ENCODE measurements at regions not wholly inside any gene's neighbourhood (a gene's known extent, or its start where the extent isn't known, plus 50 kb on each side); places are given as distances from the start of the nearest gene placed in this dataset.

- H3K27me3 ChIP-seq (replicated peaks; ENCODE audit: insufficient read depth, low read depth, low read length, poor library complexity): no peaks in the 10 kb centered on the region
- POLR2A ChIA-PET (ENCODE audit: low non-redundant PET): interaction anchor here (0.5 kb wide), 1 partner anchor 1055 kb away, joined by 5 read pairs; no protein-coding TSS in a partner anchor
- H3K4me3 ChIP-seq (ENCODE audit: low read depth, low read length, poor library complexity, severe bottlenecking): no peak overlapping the region
- no peak for DNase-seq (ENCODE audit: low spot score)
- CTCF ChIA-PET: no interaction called here
- BruUV-seq (replicated peaks): no TSS peak
- no peak overlapping the region for H3K27ac ChIP-seq (ENCODE audit: low read depth, low read length, poor library complexity, severe bottlenecking)
- no peaks in the 10 kb centered on the region for H3K9me3 ChIP-seq (ENCODE audit: low read depth, low read length, poor library complexity, severe bottlenecking)
- H3K36me3 ChIP-seq (ENCODE audit: insufficient read depth, low read length, poor library complexity, severe bottlenecking): no peaks in the 10 kb centered on the region
- intact Hi-C loops (cut with micrococcal nuclease; ENCODE audit: unreplicated experiment): no loop called here
- H3K4me1 ChIP-seq (ENCODE audit: insufficient read depth, low read length, poor library complexity, severe bottlenecking): no peaks in the 10 kb centered on the region
- TF ChIP-seq CTCF (conservative IDR thresholded peaks at IDR 0.05; ENCODE audit: low read depth, low read length): no peak
These were observed 276.0 kb upstream of the TET2 start for GRCh38 chr4:104870495-104871233.

GRCh38 chr4:104878936-104879335 is 267.7 kb upstream of the TET2 start:
- TF ChIP-seq EZH2 (IDR thresholded peaks at IDR 0.05; ENCODE audit: borderline replicate concordance, low read depth, low read length, poor library complexity, severe bottlenecking): no peak
- TF ChIP-seq CTCF (conservative IDR thresholded peaks at IDR 0.05; ENCODE audit: low read depth, low read length): no peak
- ChIA-PET POLR2A (ENCODE audit: low non-redundant PET) (no interaction called here), CTCF (no interaction called here)
- BruUV-seq (replicated peaks): no TSS peak
- H3K27me3 ChIP-seq (replicated peaks; ENCODE audit: insufficient read depth, low read depth, low read length, poor library complexity): no peaks in the 10 kb centered on the region
- no peak overlapping the region for H3K27ac ChIP-seq (ENCODE audit: low read depth, low read length, poor library complexity, severe bottlenecking)
- H3K36me3 ChIP-seq (ENCODE audit: insufficient read depth, low read length, poor library complexity, severe bottlenecking): no peaks in the 10 kb centered on the region
- DNase-seq (ENCODE audit: low spot score): no peak
- H3K4me1 ChIP-seq (ENCODE audit: insufficient read depth, low read length, poor library complexity, severe bottlenecking): no peaks in the 10 kb centered on the region
- no peak overlapping the region for H3K4me3 ChIP-seq (ENCODE audit: low read depth, low read length, poor library complexity, severe bottlenecking)
- no peaks in the 10 kb centered on the region for H3K9me3 ChIP-seq (ENCODE audit: low read depth, low read length, poor library complexity, severe bottlenecking)
- intact Hi-C loops (cut with micrococcal nuclease; ENCODE audit: unreplicated experiment): no loop called here

GRCh38 chr4:104879367-104879766 is 267.3 kb upstream of the TET2 start:
- intact Hi-C loops (cut with micrococcal nuclease; ENCODE audit: unreplicated experiment): no loop called here
- no peak overlapping the region for H3K27ac ChIP-seq (ENCODE audit: low read depth, low read length, poor library complexity, severe bottlenecking)
- no peaks in the 10 kb centered on the region for H3K9me3 ChIP-seq (ENCODE audit: low read depth, low read length, poor library complexity, severe bottlenecking)
- ChIA-PET POLR2A (ENCODE audit: low non-redundant PET) (no interaction called here), CTCF (no interaction called here)
- no peaks in the 10 kb centered on the region for H3K36me3 ChIP-seq (ENCODE audit: insufficient read depth, low read length, poor library complexity, severe bottlenecking)
- H3K4me3 ChIP-seq (ENCODE audit: low read depth, low read length, poor library complexity, severe bottlenecking): no peak overlapping the region
- no peak for TF ChIP-seq CTCF (conservative IDR thresholded peaks at IDR 0.05; ENCODE audit: low read depth, low read length)
- no peak for TF ChIP-seq EZH2 (IDR thresholded peaks at IDR 0.05; ENCODE audit: borderline replicate concordance, low read depth, low read length, poor library complexity, severe bottlenecking)
- H3K4me1 ChIP-seq (ENCODE audit: insufficient read depth, low read length, poor library complexity, severe bottlenecking): no peaks in the 10 kb centered on the region
- no peak for DNase-seq (ENCODE audit: low spot score)
- no peaks in the 10 kb centered on the region for H3K27me3 ChIP-seq (replicated peaks; ENCODE audit: insufficient read depth, low read depth, low read length, poor library complexity)
- BruUV-seq (replicated peaks): no TSS peak
